Kidney (tissue), 13 donors: ENCODE measurements at regions not wholly inside any gene's neighbourhood (a gene's known extent, or its start where the extent isn't known, plus 50 kb on each side); places are given as distances from the start of the nearest gene placed in this dataset.
A peak's percentile ranks its signal among the peaks of the same experiment; 100 is the strongest.

Experiments used
- DNase-seq, 5 donors: peaks; one replicate each; pipeline ENCODE4 v3.0.0-alpha.2; 2013 to 2020
- FAIRE-seq: peaks from 2 replicates; lab custom pipeline; 2012; peaks lifted over from hg19 to GRCh38; lab: Jason Lieb, UNC
- H3K27ac ChIP-seq, 2 donors: one replicate each; pipeline ENCODE4 v1.7.0; 2013; ENCODE audit warnings: low read depth in 2 of 2, low read length in 2 of 2, inconsistent platforms in 1 of 2
- H3K27me3 ChIP-seq: one replicate; pipeline ENCODE4 v1.7.1; 2013; ENCODE audit warnings: low read length, inconsistent platforms; ENCODE audit not compliant: control insufficient read depth, insufficient read depth
- H3K36me3 ChIP-seq, 3 donors: one replicate each; pipeline versions ENCODE4 v1.7.0 to v1.7.1; 2013; ENCODE audit warnings: low read length in 3 of 3, control low read depth in 1 of 3, inconsistent platforms in 1 of 3; ENCODE audit not compliant: insufficient read depth in 3 of 3, control insufficient read depth in 2 of 3
- H3K4me1 ChIP-seq, 3 donors: one replicate each; pipeline versions ENCODE4 v1.7.0 to v1.7.1; 2013; ENCODE audit warnings: low read length in 3 of 3, inconsistent platforms in 1 of 3, low read depth in 1 of 3; ENCODE audit not compliant: control insufficient read depth in 2 of 3, insufficient read depth in 2 of 3
- H3K4me3 ChIP-seq, 3 donors: one replicate each; pipeline versions ENCODE4 v1.7.0 to v1.8.1; 2013; ENCODE audit warnings: low read length in 3 of 3, control low read depth in 1 of 3, inconsistent platforms in 1 of 3
- H3K9ac ChIP-seq, 3 donors: one replicate each; pipeline versions ENCODE4 v1.7.0 to v1.7.1; 2013; ENCODE audit warnings: low read length in 3 of 3, control low read depth in 1 of 3, inconsistent platforms in 1 of 3
- H3K9me3 ChIP-seq, 3 donors: one replicate each; pipeline versions ENCODE4 v1.7.0 to v1.7.1; 2013; ENCODE audit warnings: low read length in 3 of 3, control low read depth in 1 of 3, inconsistent platforms in 1 of 3; ENCODE audit not compliant: control insufficient read depth in 2 of 3, insufficient read depth in 1 of 3
- CTCF ChIP-seq: IDR thresholded peaks from 3 replicates; pipeline ENCODE4 v1.5.1; 2012; ENCODE audit warnings: mild to moderate bottlenecking, moderate library complexity, borderline replicate concordance; ENCODE audit not compliant: insufficient read depth; ENCODE audit errors: extremely low read depth
- intact Hi-C: fragments of 100-400 bp; cut with DNase I; formaldehyde crosslinking; loops from one replicate; pipeline ENCODE4 v1.11.1; 2022
- donor health status: control.
- donor health status: control.
- donor health status: control.
- donor health status: control.
- donor health status: control.
- donor health status: DM: yes; HTN: yes; CAD: no.
- donor health status: Normal renal cell carcinoma (clear cell type).

GRCh38 chr20:12835999-12836398, 172.8 kb upstream of the SPTLC3 start:
- Histone ChIP-seq H3K27me3 (no peaks in the 10 kb centered on the region), H3K4me3 (no peak overlapping the region), H3K9me3 (no peaks in the 10 kb centered on the region), H3K36me3 (no peaks in the 10 kb centered on the region), H3K27ac (no peak overlapping the region), H3K9ac (no peak overlapping the region), H3K4me1 (no peaks in the 10 kb centered on the region)
- FAIRE-seq (no peak), DNase-seq (no peak)
- TF ChIP-seq CTCF, result no peak
- intact Hi-C loops, result no loop called here

GRCh38 chr20:12837646-12838045, 171.1 kb upstream of the SPTLC3 start:
- H3K9ac ChIP-seq, result no peak overlapping the region
- DNase-seq, result no peak
- FAIRE-seq, result no peak
- TF ChIP-seq CTCF, result no peak
- no peaks in the 10 kb centered on the region for H3K27me3 ChIP-seq
- H3K4me3 ChIP-seq, result no peak overlapping the region
- no peak overlapping the region for H3K27ac ChIP-seq
- intact Hi-C loops, result no loop called here
- no peaks in the 10 kb centered on the region for H3K36me3 ChIP-seq
- no peaks in the 10 kb centered on the region for H3K9me3 ChIP-seq
- H3K4me1 ChIP-seq, result no peaks in the 10 kb centered on the region

- Histone ChIP-seq H3K27ac (no peak overlapping the region), H3K9me3 (no peaks in the 10 kb centered on the region), H3K4me3 (no peak overlapping the region), H3K9ac (no peak overlapping the region), H3K27me3 (no peaks in the 10 kb centered on the region), H3K4me1 (no peaks in the 10 kb centered on the region), H3K36me3 (no peaks in the 10 kb centered on the region)
- TF ChIP-seq CTCF, result no peak
- intact Hi-C loops, result no loop called here
- FAIRE-seq, result no peak
- DNase-seq, result no peak
These were observed 170.4 kb upstream of the SPTLC3 start for GRCh38 chr20:12838261-12838866.

GRCh38 chr20:12847872-12848271, 160.9 kb upstream of the SPTLC3 start:
- FAIRE-seq (no peak), DNase-seq (peak in 3 of 5 donors; percentile 37 to 81 (median 75))
- intact Hi-C loops, result no loop called here

More at GRCh38 chr20:12847872-12848271, 160.9 kb upstream of the SPTLC3 start:
- no peaks in the 10 kb centered on the region for H3K27me3 ChIP-seq
- no peaks in the 10 kb centered on the region for H3K4me1 ChIP-seq
- no peak overlapping the region for H3K9ac ChIP-seq
- TF ChIP-seq CTCF, result no peak
- no peaks in the 10 kb centered on the region for H3K9me3 ChIP-seq
- H3K4me3 ChIP-seq, result no peak overlapping the region
- H3K36me3 ChIP-seq, result no peaks in the 10 kb centered on the region
- no peak overlapping the region for H3K27ac ChIP-seq
